Suprapubic skin (tissue), 4 donors: ENCODE measurements at regions not wholly inside any gene's neighbourhood (a gene's known extent, or its start where the extent isn't known, plus 50 kb on each side); places are given as distances from the start of the nearest gene placed in this dataset.

ENCODE experiments used
- DNase-seq, 2 donors: peaks; one replicate each; pipeline ENCODE4 v3.0.0-alpha.2; 2019; ENCODE audit warnings: low spot score in 2 of 2
- H3K27ac ChIP-seq: fragments of 200-600 bp; sonication (generic); one replicate; pipeline ENCODE4 v1.5.1; 2019
- H3K27me3 ChIP-seq: fragments of 200-600 bp; sonication (generic); one replicate; pipeline ENCODE4 v1.5.1; 2019
- H3K36me3 ChIP-seq: fragments of 200-600 bp; sonication (generic); one replicate; pipeline ENCODE4 v1.5.1; 2019
- H3K4me1 ChIP-seq: fragments of 200-600 bp; sonication (generic); one replicate; pipeline ENCODE4 v1.5.1; 2019
- H3K4me3 ChIP-seq: fragments of 200-600 bp; sonication (generic); one replicate; pipeline ENCODE4 v1.5.1; 2019; ENCODE audit warnings: mild to moderate bottlenecking
- H3K9me3 ChIP-seq: fragments of 200-600 bp; sonication (generic); one replicate; pipeline ENCODE4 v1.5.1; 2019
- CTCF ChIP-seq, 2 donors: fragments of 200-600 bp in 1 of 2; fragments of 450-650 bp in 1 of 2; sonication (generic) in 1 of 2; IDR thresholded peaks; one replicate each; pipeline ENCODE4 v1.5.1; 2016 to 2019; ENCODE audit warnings: antibody characterized with exemption in 2 of 2, mild to moderate bottlenecking in 1 of 2, moderate library complexity in 1 of 2
- EP300 ChIP-seq: sonication (generic); formaldehyde crosslinking; IDR thresholded peaks from one replicate; pipeline ENCODE4 v1.6.1; 2017; ENCODE audit warnings: antibody characterized with exemption
- POLR2A ChIP-seq, 2 donors: fragments of 450-650 bp; IDR thresholded peaks; one replicate each; pipeline ENCODE4 v1.6.1; 2017; ENCODE audit warnings: antibody characterized with exemption in 2 of 2, mild to moderate bottlenecking in 2 of 2, moderate library complexity in 2 of 2
- POLR2AphosphoS5 ChIP-seq, 3 donors: sonication (generic); formaldehyde crosslinking; IDR thresholded peaks; one replicate each; pipeline ENCODE4 v1.6.1; 2017; ENCODE audit warnings: antibody characterized with exemption in 3 of 3
- WGBS: methylation state at CpG from one replicate; pipeline ENCODE4 v1.1.5; 2018; 5-methylcytosine and 5-hydroxymethylcytosine counted together

GRCh38 chr14:86372402-86372801, 842.5 kb downstream of the FLRT2 start:
- Histone ChIP-seq H3K36me3 (no peaks in the 10 kb centered on the region), H3K4me1 (no peaks in the 10 kb centered on the region), H3K9me3 (peaks cover 6% of the 10 kb centered on the region), H3K27ac (no peak overlapping the region), H3K4me3 (no peak overlapping the region), H3K27me3 (no peaks in the 10 kb centered on the region)
- TF ChIP-seq EP300 (no peak), POLR2AphosphoS5 (IDR thresholded peaks at IDR 0.05) (no peak), CTCF (IDR thresholded peaks at IDR 0.05) (no peak), POLR2A (IDR thresholded peaks at IDR 0.05) (no peak)
- no peak for DNase-seq
- WGBS: 71% methylated on average over 1 of the region's 1 CpG

- WGBS: 94% methylated on average over 4 of the region's 4 CpGs
Measured at GRCh38 chr14:86364634-86365033, 834.7 kb downstream of the FLRT2 start.

DNA sequence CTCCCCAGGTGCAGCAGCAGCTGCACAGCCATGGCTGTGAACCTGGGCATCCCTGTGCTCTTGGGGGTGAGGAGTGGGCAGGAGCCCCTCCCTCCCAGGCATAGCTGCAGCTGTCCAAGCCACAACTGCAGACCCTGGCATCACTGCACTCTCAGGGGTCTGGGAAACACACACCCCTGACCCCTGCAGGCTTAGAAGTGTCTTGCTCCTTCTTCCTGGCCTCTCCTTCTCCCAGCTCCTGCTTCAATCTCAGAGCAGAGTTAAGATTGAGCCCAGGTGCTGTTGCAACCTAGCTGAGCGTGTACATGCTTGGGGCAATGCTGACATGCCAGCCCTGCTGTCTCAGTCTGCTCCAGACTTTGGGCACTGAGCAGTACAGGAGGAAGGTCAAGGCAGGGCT, 833.6 kb downstream of the FLRT2 start:
- H3K4me3 ChIP-seq: no peak overlapping the region
- TF ChIP-seq CTCF (IDR thresholded peaks at IDR 0.05) (no peak), POLR2A (IDR thresholded peaks at IDR 0.05) (no peak)
- no peak overlapping the region for H3K27ac ChIP-seq
- no peaks in the 10 kb centered on the region for H3K4me1 ChIP-seq
- no peak for DNase-seq
- WGBS: no CpG with 5 or more reads among the region's 1 CpG
- no peaks in the 10 kb centered on the region for H3K36me3 ChIP-seq
- no peaks in the 10 kb centered on the region for H3K27me3 ChIP-seq
- H3K9me3 ChIP-seq: no peaks in the 10 kb centered on the region

More at GRCh38 chr14:86364634-86365033, 834.7 kb downstream of the FLRT2 start:
- H3K4me1 ChIP-seq: no peaks in the 10 kb centered on the region
- no peak overlapping the region for H3K27ac ChIP-seq
- H3K36me3 ChIP-seq: no peaks in the 10 kb centered on the region
- DNase-seq: no peak
- H3K27me3 ChIP-seq: no peaks in the 10 kb centered on the region
- TF ChIP-seq EP300 (no peak), POLR2A (IDR thresholded peaks at IDR 0.05) (no peak), CTCF (IDR thresholded peaks at IDR 0.05) (no peak), POLR2AphosphoS5 (IDR thresholded peaks at IDR 0.05) (no peak)
- no peak overlapping the region for H3K4me3 ChIP-seq
- no peaks in the 10 kb centered on the region for H3K9me3 ChIP-seq

DNA sequence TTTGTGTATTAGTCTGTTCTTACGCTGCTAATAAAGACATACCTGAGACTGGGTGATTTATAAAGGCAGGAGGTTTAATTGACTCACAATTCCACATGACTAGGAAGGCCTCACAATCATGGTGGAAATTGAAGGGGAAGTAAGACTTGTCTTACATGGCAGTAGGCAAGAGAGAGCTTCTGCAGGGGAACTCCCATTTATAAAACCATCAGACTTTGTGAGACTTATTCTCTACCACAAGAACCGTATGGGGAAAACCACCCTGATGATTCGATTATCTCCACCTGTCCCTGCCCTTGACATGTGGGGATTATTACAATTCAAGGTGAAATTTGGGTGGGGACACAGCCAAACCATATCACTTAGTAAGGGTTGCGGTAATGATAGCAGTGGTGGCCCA, 833.1 kb downstream of the FLRT2 start:
- Histone ChIP-seq H3K27ac (no peak overlapping the region), H3K27me3 (no peaks in the 10 kb centered on the region), H3K9me3 (no peaks in the 10 kb centered on the region), H3K4me1 (no peaks in the 10 kb centered on the region), H3K4me3 (no peak overlapping the region), H3K36me3 (no peaks in the 10 kb centered on the region)
- no peak for DNase-seq
- WGBS: 89% methylated on average over 4 of the region's 4 CpGs
- TF ChIP-seq EP300: no peak
- no peak for TF ChIP-seq POLR2AphosphoS5 (IDR thresholded peaks at IDR 0.05)
- no peak for TF ChIP-seq POLR2A (IDR thresholded peaks at IDR 0.05)
- no peak for TF ChIP-seq CTCF (IDR thresholded peaks at IDR 0.05)

GRCh38 chr14:86357876-86358275, 827.9 kb downstream of the FLRT2 start:
- Histone ChIP-seq H3K27me3 (no peaks in the 10 kb centered on the region), H3K4me3 (no peak overlapping the region), H3K4me1 (no peaks in the 10 kb centered on the region), H3K9me3 (no peaks in the 10 kb centered on the region), H3K27ac (no peak overlapping the region), H3K36me3 (no peaks in the 10 kb centered on the region)
- no peak for DNase-seq
- no peak for TF ChIP-seq EP300
- TF ChIP-seq POLR2AphosphoS5 (IDR thresholded peaks at IDR 0.05): no peak
- no peak for TF ChIP-seq CTCF (IDR thresholded peaks at IDR 0.05)
- TF ChIP-seq POLR2A (IDR thresholded peaks at IDR 0.05): no peak
- WGBS: 55% methylated on average over 3 of the region's 3 CpGs
